ENCODE measurements at regions not wholly inside any gene's neighbourhood (a gene's known extent, or its start where the extent isn't known, plus 50 kb on each side); places are given as distances from the start of the nearest gene placed in this dataset.

GRCh38 chr12:131551675-131552491 lies 159.0 kb upstream of the SFSWAP start:
- TF ChIP-seq POLR2A (IDR thresholded peaks at IDR 0.05; ENCODE audit: low read depth, low read length) (no peak), POLR2AphosphoS5 (IDR thresholded peaks at IDR 0.05; ENCODE audit: low read depth, low read length) (no peak)

All from GM12892 (cell line).